Stimulated activated CD4-positive, alpha-beta T cell treated with anti-CD3 and anti-CD28 coated beads, Interleukin-1b, Interleukin-23, amount 100 ng/mL, for 48 hours (primary cell): ENCODE measurements at regions not wholly inside any gene's neighbourhood (a gene's known extent, or its start where the extent isn't known, plus 50 kb on each side); places are given as distances from the start of the nearest gene placed in this dataset.

Experiments
- DNase-seq: peaks from one replicate; pipeline ENCODE4 v3.0.0-alpha.2; 2020

DNA sequence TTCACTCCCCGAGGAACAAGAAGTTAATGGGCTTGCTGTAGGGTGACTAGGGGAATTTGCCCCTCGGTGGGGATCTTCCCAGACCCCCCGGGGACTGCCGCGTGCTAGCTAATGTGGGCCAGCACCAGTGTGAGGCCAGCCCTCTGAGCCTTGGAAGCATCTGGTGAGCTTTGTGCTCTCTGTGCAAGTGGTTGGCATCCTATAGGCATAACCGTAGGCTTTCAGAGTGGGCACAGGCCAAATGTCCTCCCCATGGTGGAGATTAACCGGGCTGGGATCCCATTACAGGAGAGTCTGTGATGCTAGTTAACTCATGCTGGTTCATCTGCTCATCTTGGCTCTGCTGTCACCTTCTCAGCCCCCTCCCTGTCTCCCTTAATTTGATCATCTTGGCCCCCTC lies 125.7 kb downstream of the TRIM29 start:
- DNase-seq, result no peak

- DNase-seq, result no peak
Observed at GRCh38 chr11:120011836-120012235, 126.1 kb downstream of the TRIM29 start.

- no peak for DNase-seq
Observed at GRCh38 chr11:120010775-120011174, 127.1 kb downstream of the TRIM29 start.

DNA sequence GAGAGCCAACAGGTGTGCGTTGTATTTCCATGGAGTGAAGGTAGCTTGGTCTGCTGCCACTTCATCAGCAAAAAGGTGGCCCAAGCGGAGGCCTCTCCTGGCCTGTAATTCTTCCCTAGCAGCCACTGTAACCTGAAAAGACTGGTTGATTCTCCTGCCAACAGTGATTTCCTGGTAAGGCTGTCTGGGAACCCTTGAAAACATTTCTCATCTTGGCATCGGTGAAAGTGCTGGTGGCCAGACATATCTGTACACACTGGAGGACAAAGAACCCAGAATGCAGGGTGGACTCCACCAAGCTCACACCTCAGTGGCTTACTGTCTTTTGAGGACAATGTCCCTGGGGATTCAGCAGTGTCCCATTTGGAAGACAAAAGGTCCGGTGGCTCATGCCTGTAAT lies 128.0 kb downstream of the TRIM29 start:
- no peak for DNase-seq

DNA sequence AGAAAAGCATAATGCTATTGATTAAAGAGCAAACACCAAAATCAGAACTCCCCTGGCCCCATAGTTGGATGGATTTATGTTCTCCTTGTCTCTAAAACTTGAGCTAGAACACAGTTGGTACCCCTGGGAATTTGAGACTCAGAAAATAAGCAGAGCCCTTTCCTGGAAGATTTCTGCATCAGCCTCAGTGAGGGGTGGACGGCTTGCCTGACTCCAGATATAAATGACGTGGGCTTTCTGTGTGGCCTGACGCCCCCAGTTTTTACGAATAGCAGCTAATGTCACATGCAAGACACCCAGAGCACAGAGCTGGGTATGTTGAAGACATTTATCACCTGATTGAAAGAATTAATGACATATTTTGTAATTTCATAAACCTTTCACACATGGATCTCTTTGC lies 130.8 kb downstream of the TRIM29 start:
- no peak for DNase-seq

- no peak for DNase-seq
Observed at GRCh38 chr11:120004723-120005122, 133.2 kb downstream of the TRIM29 start.

GRCh38 chr11:120001178-120002090 lies 136.5 kb downstream of the TRIM29 start:
- DNase-seq, result no peak

- no peak for DNase-seq
Observed at GRCh38 chr11:119999220-119999619, 138.7 kb downstream of the TRIM29 start.

GRCh38 chr11:119996556-119996955 lies 141.4 kb downstream of the TRIM29 start:
- DNase-seq, result no peak

GRCh38 chr11:119995730-119996491 lies 142.0 kb downstream of the TRIM29 start:
- no peak for DNase-seq

- no peak for DNase-seq
Observed at GRCh38 chr11:119993722-119994121, 144.2 kb downstream of the TRIM29 start.

GRCh38 chr11:119992171-119993051 lies 145.5 kb downstream of the TRIM29 start:
- DNase-seq, result no peak

DNA sequence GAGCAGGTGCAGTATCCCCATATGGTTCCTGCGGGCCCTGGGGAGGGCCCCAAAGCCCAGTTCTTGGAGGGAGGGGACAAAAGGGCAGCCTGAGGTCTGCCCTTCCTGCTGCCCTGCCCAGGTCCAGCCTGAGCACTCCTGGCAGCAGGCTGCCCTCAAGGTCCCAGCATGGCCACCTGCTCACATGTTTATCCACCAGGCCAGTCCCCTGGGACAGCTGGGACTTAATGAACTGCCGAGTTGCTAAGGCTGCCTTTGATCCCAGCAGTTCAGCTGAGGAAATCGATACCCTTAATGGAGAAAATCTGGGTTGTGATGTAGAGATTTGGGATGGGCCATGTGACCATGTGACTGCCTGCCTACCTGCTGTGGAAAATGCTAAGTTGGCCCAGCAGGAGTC lies 146.2 kb downstream of the TRIM29 start:
- no peak for DNase-seq

DNA sequence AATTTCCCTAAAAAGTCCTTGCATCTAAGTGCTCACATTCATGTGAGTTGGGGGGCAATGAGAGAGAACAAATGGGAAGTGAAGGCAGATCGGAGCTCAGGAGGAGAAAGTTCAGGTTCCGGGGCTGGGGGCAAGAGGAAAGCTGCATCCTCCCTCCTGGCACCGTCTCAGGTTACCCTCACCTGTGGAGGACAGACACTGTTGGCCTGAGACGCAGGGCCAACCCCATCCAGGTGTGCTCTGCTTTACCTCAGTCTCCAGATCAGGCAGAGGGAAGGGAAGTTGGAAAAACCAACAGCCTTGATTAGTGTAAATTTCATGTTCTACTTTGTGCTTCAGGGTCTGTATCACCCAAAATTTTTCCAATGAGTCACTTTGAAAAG lies 146.9 kb downstream of the TRIM29 start:
- no peak for DNase-seq

DNA sequence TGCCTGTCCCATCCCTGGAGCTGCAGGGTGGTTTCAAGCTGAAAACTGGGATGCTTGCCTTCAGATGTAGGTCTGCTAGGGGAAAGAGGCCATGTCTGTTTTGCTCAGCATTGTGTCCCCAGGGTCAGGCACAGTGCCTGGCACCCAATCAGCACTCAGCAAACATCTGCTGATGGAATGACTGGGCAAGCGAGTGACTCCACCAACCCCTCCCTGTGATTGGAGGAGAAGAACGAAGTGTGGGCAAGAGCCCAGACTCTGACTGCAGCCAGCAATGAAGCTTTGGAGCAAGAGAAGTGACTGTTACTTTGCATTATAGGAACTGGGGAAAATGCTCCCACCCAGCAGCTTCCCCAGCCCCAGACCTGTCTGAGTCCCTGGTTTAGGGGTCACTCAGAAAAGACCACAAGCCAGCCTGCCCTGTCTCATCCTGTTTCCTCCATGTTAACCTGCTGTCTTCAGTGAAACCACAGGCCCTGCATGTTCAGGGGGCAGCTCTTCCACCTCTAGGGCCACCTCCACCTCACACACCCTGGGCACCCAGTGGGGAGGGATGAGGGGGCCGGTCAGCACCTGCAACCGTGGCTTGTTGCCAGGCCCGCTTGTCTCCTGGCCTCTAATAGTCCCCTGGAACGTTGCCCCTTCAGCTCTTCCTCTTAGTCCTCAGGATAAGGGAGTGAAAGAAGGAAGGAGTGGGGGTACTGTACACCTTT lies 147.4 kb downstream of the TRIM29 start:
- DNase-seq, result no peak

DNA sequence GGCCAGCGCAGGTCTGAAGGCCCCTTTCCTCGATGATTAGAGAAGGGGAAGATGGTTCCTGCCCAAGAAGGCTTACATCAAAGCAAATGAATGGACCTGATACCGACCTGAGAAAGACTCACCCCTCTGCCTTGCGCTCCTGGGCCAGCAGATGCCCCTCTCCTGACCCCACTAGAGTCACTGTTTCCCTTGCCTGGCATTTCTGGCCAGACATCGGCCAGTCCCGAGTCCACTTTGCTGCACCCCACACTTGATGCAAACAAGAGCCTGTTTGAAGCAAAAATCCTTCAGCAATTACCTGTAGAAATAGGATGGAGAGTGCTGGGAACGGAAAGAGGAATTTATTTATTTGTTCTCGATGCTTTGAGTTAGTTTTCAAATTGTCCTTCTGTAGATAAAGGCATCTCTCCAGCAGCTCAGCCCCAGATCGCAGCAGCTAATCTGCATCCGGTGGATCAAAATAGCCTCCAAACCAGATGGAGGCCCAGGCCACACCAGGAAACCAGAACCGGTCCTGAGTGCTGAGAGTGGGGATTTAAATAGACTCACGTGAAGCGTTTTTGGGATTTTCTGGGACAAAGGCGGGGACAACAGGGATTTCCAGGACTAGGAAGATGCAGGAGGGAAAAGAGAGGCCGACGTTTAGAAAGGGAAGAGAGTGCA lies 148.6 kb downstream of the TRIM29 start:
- DNase-seq, result no peak

- DNase-seq, result no peak
Observed at GRCh38 chr11:119985551-119985950, 152.4 kb downstream of the TRIM29 start.

GRCh38 chr11:119983816-119984215 lies 154.1 kb downstream of the TRIM29 start:
- no peak for DNase-seq

DNA sequence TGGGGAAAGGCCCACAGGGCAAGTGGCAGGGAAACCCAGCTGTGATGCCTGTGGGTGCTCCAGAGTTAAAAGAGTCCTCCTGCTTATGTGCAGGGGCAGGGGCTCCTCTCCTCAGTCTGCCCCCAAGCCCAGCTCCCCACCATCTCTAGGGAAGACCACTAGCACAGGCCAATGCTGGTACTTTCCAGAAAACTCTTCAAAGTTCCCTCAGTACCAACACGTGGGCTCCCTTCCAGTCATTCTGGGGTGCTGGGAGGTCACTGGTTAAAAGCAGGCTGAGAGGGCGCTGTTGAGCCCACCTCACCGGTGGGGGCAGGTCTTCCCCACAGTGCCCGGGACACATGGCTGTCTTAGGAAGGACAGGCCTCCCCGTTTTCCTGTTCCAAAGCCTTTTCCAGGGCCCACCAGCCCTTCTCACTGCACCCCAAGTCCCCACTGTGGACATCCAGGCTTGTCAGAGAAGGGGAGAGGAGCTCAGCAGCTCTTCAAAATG lies 154.6 kb downstream of the TRIM29 start:
- no peak for DNase-seq

GRCh38 chr11:119982517-119983239 lies 155.2 kb downstream of the TRIM29 start:
- DNase-seq, result no peak

DNA sequence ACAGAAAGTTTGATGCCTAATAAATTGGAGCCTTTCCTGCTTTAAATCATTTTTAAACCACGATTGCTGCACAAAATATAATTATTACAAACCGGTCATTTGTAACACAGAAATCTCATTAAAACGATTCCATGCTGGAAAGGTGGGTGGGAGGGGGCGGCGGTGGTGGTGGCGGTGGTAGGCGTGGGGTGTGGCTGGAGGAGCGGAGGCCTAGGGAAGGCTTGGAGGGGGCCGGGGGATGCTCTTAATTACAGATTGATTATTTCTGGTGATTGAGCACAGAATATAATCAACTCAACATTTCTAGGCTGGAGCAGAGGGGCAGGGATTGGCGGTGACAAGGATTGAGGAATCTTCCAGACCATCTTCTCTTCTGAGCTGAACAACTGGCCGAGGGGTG lies 157.5 kb downstream of the TRIM29 start:
- DNase-seq, result no peak
